Hematopoietic multipotent progenitor cell treated with erythropoietin and hydrocortisone succinate and interleukin-3 and kit ligand, for 4 days (in vitro differentiated cells): ENCODE measurements at regions not wholly inside any gene's neighbourhood (a gene's known extent, or its start where the extent isn't known, plus 50 kb on each side); places are given as distances from the start of the nearest gene placed in this dataset.

Source experiments
- DNase-seq: peaks from one replicate; pipeline ENCODE4 v3.0.0-alpha.2; 2015

GRCh38 chr10:128921389-128922022 is 545.5 kb upstream of the MGMT start:
- no peak for DNase-seq

GRCh38 chr10:128922172-128922571 is 544.9 kb upstream of the MGMT start:
- DNase-seq = no peak

GRCh38 chr10:128922619-128923196 is 544.3 kb upstream of the MGMT start:
- no peak for DNase-seq

GRCh38 chr10:128924918-128925317 is 542.1 kb upstream of the MGMT start:
- DNase-seq = no peak

GRCh38 chr10:128926711-128927110 is 540.3 kb upstream of the MGMT start:
- DNase-seq = no peak

- DNase-seq = no peak
Measured at GRCh38 chr10:128927497-128928161, 539.4 kb upstream of the MGMT start.

- no peak for DNase-seq
Measured at GRCh38 chr10:128928231-128928836, 538.7 kb upstream of the MGMT start.

- DNase-seq = no peak
Measured at GRCh38 chr10:128929131-128929530, 537.9 kb upstream of the MGMT start.

GRCh38 chr10:128929767-128930166 is 537.3 kb upstream of the MGMT start:
- no peak for DNase-seq

- no peak for DNase-seq
Measured at GRCh38 chr10:128930515-128930914, 536.5 kb upstream of the MGMT start.

GRCh38 chr10:128932071-128932820 is 534.8 kb upstream of the MGMT start:
- no peak for DNase-seq

GRCh38 chr10:128934492-128934891 is 532.5 kb upstream of the MGMT start:
- no peak for DNase-seq

- no peak for DNase-seq
Measured at GRCh38 chr10:128936392-128936791, 530.6 kb upstream of the MGMT start.

- DNase-seq = no peak
Measured at GRCh38 chr10:128938558-128938957, 528.5 kb upstream of the MGMT start.

GRCh38 chr10:128940081-128940480 is 527.0 kb upstream of the MGMT start:
- DNase-seq = no peak

- no peak for DNase-seq
Measured at GRCh38 chr10:128943111-128943510, 523.9 kb upstream of the MGMT start.

- DNase-seq = no peak
Measured at GRCh38 chr10:128945398-128945797, 521.6 kb upstream of the MGMT start.

- no peak for DNase-seq
Measured at GRCh38 chr10:128950159-128950915, 516.7 kb upstream of the MGMT start.

GRCh38 chr10:128950916-128951275 is 516.1 kb upstream of the MGMT start:
- DNase-seq = no peak

GRCh38 chr10:128952856-128953255 is 514.2 kb upstream of the MGMT start:
- DNase-seq = no peak

GRCh38 chr10:128956149-128956548 is 510.9 kb upstream of the MGMT start:
- DNase-seq = no peak

- DNase-seq = no peak
Measured at GRCh38 chr10:128957221-128957620, 509.8 kb upstream of the MGMT start.
